WTC11 (cell line): ENCODE measurements at regions not wholly inside any gene's neighbourhood (a gene's known extent, or its start where the extent isn't known, plus 50 kb on each side); places are given as distances from the start of the nearest gene placed in this dataset.

Experiments used
- CTCF ChIP-seq: fragments of 200-600 bp; IDR thresholded peaks from 2 replicates; pipeline ENCODE4 v1.8.0; 2022; ENCODE audit warnings: antibody characterized with exemption
- IRF1 ChIP-seq: sonication (generic); formaldehyde crosslinking; IDR thresholded peaks from 2 replicates; pipeline ENCODE4 v1.8.0; 2023; ENCODE audit warnings: missing genetic modification reagents
- TCF7 ChIP-seq: sonication (generic); formaldehyde crosslinking; IDR thresholded peaks from 2 replicates; pipeline ENCODE4 v1.8.0; 2022; ENCODE audit warnings: mild to moderate bottlenecking, low read depth, missing genetic modification reagents, moderate library complexity
- ZNF532 ChIP-seq: fragments of 250-450 bp; sonication (Bioruptor Pico); IDR thresholded peaks from 2 replicates; pipeline ENCODE4 v1.9.0; 2021; ENCODE audit warnings: mild to moderate bottlenecking, borderline replicate concordance

- TF ChIP-seq ZNF532 (no peak), TCF7 (CRISPR knock-in tag) (no peak), CTCF (no peak), IRF1 (no peak)
Observed at GRCh38 chr10:21193196-21193595, 296.1 kb upstream of the NEBL start.
